ENCODE measurements at regions not wholly inside any gene's neighbourhood (a gene's known extent, or its start where the extent isn't known, plus 50 kb on each side); places are given as distances from the start of the nearest gene placed in this dataset.

- peaks cover 16% of the 10 kb centered on the region for H3K27me3 Mint-ChIP-seq (ENCODE audit: insufficient read depth, unreplicated experiment)
- Histone ChIP-seq H3K27me3 (replicated peaks; ENCODE audit: control insufficient read depth, insufficient read depth, low read length) (no peaks in the 10 kb centered on the region), H3K4me3 (ENCODE audit: low read depth, low read length) (no peak overlapping the region), H3K36me3 (ENCODE audit: control insufficient read depth, insufficient read depth, low read length) (no peaks in the 10 kb centered on the region), H3K9me3 (no peaks in the 10 kb centered on the region; the same call in 1 of the 2 replicates), H3K4me1 (no peaks in the 10 kb centered on the region)
- BruUV-seq (replicated peaks), result no TSS peak
- POLR2A ChIA-PET, result no interaction called here
- no peaks in the 10 kb centered on the region for H3K36me3 Mint-ChIP-seq (ENCODE audit: insufficient read depth, unreplicated experiment)
- TF ChIP-seq CTCF (IDR thresholded peaks at IDR 0.05; ENCODE audit: insufficient read depth in 1 of 2, low read depth in 1 of 2, low read length in 1 of 2, severe bottlenecking in 1 of 2, unreplicated experiment in 1 of 2), result no peak
- H3K27ac Mint-ChIP-seq (ENCODE audit: unreplicated experiment), result no peak overlapping the region
- CTCF ChIA-PET, result no interaction called here
- H3K4me1 Mint-ChIP-seq (ENCODE audit: low read depth, unreplicated experiment), result no peaks in the 10 kb centered on the region
- intact Hi-C loops (cut with micrococcal nuclease; ENCODE audit: unreplicated experiment), result no loop called here
- H3K4me3 Mint-ChIP-seq (ENCODE audit: unreplicated experiment), result no peak overlapping the region
- no peaks in the 10 kb centered on the region for H3K9me3 Mint-ChIP-seq (ENCODE audit: unreplicated experiment)
- DNase-seq, result no peak
Measured at GRCh38 chr3:22208844-22209243, 457.8 kb upstream of the ZNF385D start.

GRCh38 chr3:22209578-22209977 is 458.6 kb upstream of the ZNF385D start:
- BruUV-seq (replicated peaks), result no TSS peak
- no peak for DNase-seq
- no peaks in the 10 kb centered on the region for H3K36me3 Mint-ChIP-seq (ENCODE audit: insufficient read depth, unreplicated experiment)
- no peaks in the 10 kb centered on the region for H3K4me1 Mint-ChIP-seq (ENCODE audit: low read depth, unreplicated experiment)
- H3K27me3 Mint-ChIP-seq (ENCODE audit: insufficient read depth, unreplicated experiment), result peaks cover 14% of the 10 kb centered on the region
- POLR2A ChIA-PET, result no interaction called here
- H3K27ac Mint-ChIP-seq (ENCODE audit: unreplicated experiment), result no peak overlapping the region
- TF ChIP-seq CTCF (IDR thresholded peaks at IDR 0.05; ENCODE audit: insufficient read depth in 1 of 2, low read depth in 1 of 2, low read length in 1 of 2, severe bottlenecking in 1 of 2, unreplicated experiment in 1 of 2), result no peak
- no peaks in the 10 kb centered on the region for H3K4me1 ChIP-seq
- CTCF ChIA-PET, result no interaction called here
- intact Hi-C loops (cut with micrococcal nuclease; ENCODE audit: unreplicated experiment), result no loop called here
- no peak overlapping the region for H3K4me3 Mint-ChIP-seq (ENCODE audit: unreplicated experiment)
- no peak overlapping the region for H3K4me3 ChIP-seq (ENCODE audit: low read depth, low read length)
- no peaks in the 10 kb centered on the region for H3K36me3 ChIP-seq (ENCODE audit: control insufficient read depth, insufficient read depth, low read length)
- H3K9me3 Mint-ChIP-seq (ENCODE audit: unreplicated experiment), result no peaks in the 10 kb centered on the region
- no peaks in the 10 kb centered on the region for H3K27me3 ChIP-seq (replicated peaks; ENCODE audit: control insufficient read depth, insufficient read depth, low read length)
- no peaks in the 10 kb centered on the region; the same call in 1 of the 2 replicates for H3K9me3 ChIP-seq

GRCh38 chr3:22210693-22211092 is 459.7 kb upstream of the ZNF385D start:
- BruUV-seq (replicated peaks), result no TSS peak
- Histone ChIP-seq H3K4me3 (ENCODE audit: low read depth, low read length) (no peak overlapping the region), H3K27me3 (replicated peaks; ENCODE audit: control insufficient read depth, insufficient read depth, low read length) (no peaks in the 10 kb centered on the region), H3K36me3 (ENCODE audit: control insufficient read depth, insufficient read depth, low read length) (no peaks in the 10 kb centered on the region), H3K9me3 (no peaks in the 10 kb centered on the region; the same call in 1 of the 2 replicates), H3K4me1 (no peaks in the 10 kb centered on the region)
- ChIA-PET POLR2A (no interaction called here), CTCF (no interaction called here)
- H3K27ac Mint-ChIP-seq (ENCODE audit: unreplicated experiment), result no peak overlapping the region
- DNase-seq, result no peak
- no peaks in the 10 kb centered on the region for H3K36me3 Mint-ChIP-seq (ENCODE audit: insufficient read depth, unreplicated experiment)
- no peak for TF ChIP-seq CTCF (IDR thresholded peaks at IDR 0.05; ENCODE audit: insufficient read depth in 1 of 2, low read depth in 1 of 2, low read length in 1 of 2, severe bottlenecking in 1 of 2, unreplicated experiment in 1 of 2)
- no peaks in the 10 kb centered on the region for H3K4me1 Mint-ChIP-seq (ENCODE audit: low read depth, unreplicated experiment)
- H3K9me3 Mint-ChIP-seq (ENCODE audit: unreplicated experiment), result no peaks in the 10 kb centered on the region
- peaks cover 13% of the 10 kb centered on the region for H3K27me3 Mint-ChIP-seq (ENCODE audit: insufficient read depth, unreplicated experiment)
- H3K4me3 Mint-ChIP-seq (ENCODE audit: unreplicated experiment), result no peak overlapping the region
- intact Hi-C loops (cut with micrococcal nuclease; ENCODE audit: unreplicated experiment), result no loop called here

Measured in Caco-2 (cell line).